GM04503 (cell line): ENCODE measurements at regions not wholly inside any gene's neighbourhood (a gene's known extent, or its start where the extent isn't known, plus 50 kb on each side); places are given as distances from the start of the nearest gene placed in this dataset.
A peak's percentile ranks its signal among the peaks of the same experiment; 100 is the strongest.
"Not testable (repeated sequence)": the region's sequence is repeated elsewhere in the genome, so short reads cannot be mapped to it uniquely, and the experiment has no call there.

Source experiments
- DNase-seq: peaks from one replicate; pipeline ENCODE4 v3.0.0-alpha.2; 2012; ENCODE audit warnings: low read depth

GRCh38 chr18:43812627-43813026, 535.3 kb upstream of the SYT4 start:
- DNase-seq = no peak

- no peak for DNase-seq
Measured at GRCh38 chr18:43819397-43819796, 542.1 kb upstream of the SYT4 start.

GRCh38 chr18:43819873-43820272, 542.6 kb upstream of the SYT4 start:
- no peak for DNase-seq

GRCh38 chr18:43825768-43826167, 548.5 kb upstream of the SYT4 start:
- DNase-seq = no peak

- DNase-seq = no peak
Measured at GRCh38 chr18:43826215-43826614, 548.9 kb upstream of the SYT4 start.

GRCh38 chr18:43827311-43827710, 550.0 kb upstream of the SYT4 start:
- no peak for DNase-seq

- DNase-seq = no peak
Measured at GRCh38 chr18:43830303-43830702, 553.0 kb upstream of the SYT4 start.

- DNase-seq = no peak
Measured at GRCh38 chr18:43830947-43831346, 553.7 kb upstream of the SYT4 start.

GRCh38 chr18:43846299-43846698, 569.0 kb upstream of the SYT4 start:
- no peak for DNase-seq

- DNase-seq = peak; percentile 30
Measured at GRCh38 chr18:43847164-43848091, 570.1 kb upstream of the SYT4 start.

- not testable (repeated sequence) for DNase-seq
Measured at GRCh38 chr18:43849831-43850230, 572.5 kb upstream of the SYT4 start.

GRCh38 chr18:43855376-43855775, 578.1 kb upstream of the SYT4 start:
- DNase-seq = no peak

GRCh38 chr18:43863180-43863579, 585.9 kb upstream of the SYT4 start:
- no peak for DNase-seq

- no peak for DNase-seq
Measured at GRCh38 chr18:43866696-43867095, 589.4 kb upstream of the SYT4 start.

- DNase-seq = no peak
Measured at GRCh38 chr18:43868497-43868995, 591.3 kb upstream of the SYT4 start.

- DNase-seq = no peak
Measured at GRCh38 chr18:43869451-43870008, 592.2 kb upstream of the SYT4 start.

GRCh38 chr18:43870626-43871025, 593.3 kb upstream of the SYT4 start:
- no peak for DNase-seq

GRCh38 chr18:43875511-43875910, 598.2 kb upstream of the SYT4 start:
- no peak for DNase-seq

GRCh38 chr18:43876286-43876685, 599.0 kb upstream of the SYT4 start:
- DNase-seq = no peak

- no peak for DNase-seq
Measured at GRCh38 chr18:43876748-43877147, 599.5 kb upstream of the SYT4 start.

GRCh38 chr18:43877616-43878321, 600.5 kb upstream of the SYT4 start:
- DNase-seq = no peak

- no peak for DNase-seq
Measured at GRCh38 chr18:43879415-43879814, 602.1 kb upstream of the SYT4 start.
